HAP-1 (cell line): ENCODE measurements at regions not wholly inside any gene's neighbourhood (a gene's known extent, or its start where the extent isn't known, plus 50 kb on each side); places are given as distances from the start of the nearest gene placed in this dataset.

Experiments
- DNase-seq, 2 experiments: peaks; one replicate each; pipeline ENCODE4 v3.0.0-alpha.2; 2016 to 2020; ENCODE audit warnings: low spot score in 2 of 2
- H3K27me3 ChIP-seq: fragments of 250-450 bp; sonication (Bioruptor Pico); 2 replicates; pipeline ENCODE4 v1.5.1; 2020; ENCODE audit warnings: low read depth, mild to moderate bottlenecking, moderate library complexity
- H3K36me3 ChIP-seq: fragments of 250-450 bp; sonication (Bioruptor Pico); replicated peaks from 2 replicates; pipeline ENCODE4 v1.5.1; 2020; ENCODE audit warnings: mild to moderate bottlenecking
- H3K4me1 ChIP-seq: fragments of 250-450 bp; sonication (Bioruptor Pico); 2 replicates; pipeline ENCODE4 v1.5.1; 2020; ENCODE audit warnings: mild to moderate bottlenecking
- H3K4me3 ChIP-seq: fragments of 250-450 bp; sonication (Bioruptor Pico); 2 replicates; pipeline ENCODE4 v1.5.1; 2020; ENCODE audit warnings: mild to moderate bottlenecking, moderate library complexity
- H3K9me3 ChIP-seq: fragments of 250-450 bp; sonication (Bioruptor Pico); 2 replicates; pipeline ENCODE4 v1.5.1; 2020; ENCODE audit warnings: mild to moderate bottlenecking, moderate library complexity
- in situ Hi-C: fragments of 300-500 bp; cut with MboI; formaldehyde crosslinking; loops from 3 replicates; pipeline ENCODE4 v1.14.3; 2020; ENCODE audit warnings: low sequenced_read_pairs, inconsistent platforms, mixed read lengths

- in situ Hi-C loops, result no loop called here
- H3K9me3 ChIP-seq, result no peaks in the 10 kb centered on the region
- no peak overlapping the region for H3K4me3 ChIP-seq
- DNase-seq, result no peak
- H3K36me3 ChIP-seq, result no peaks in the 10 kb centered on the region
- peaks cover 11% of the 10 kb centered on the region for H3K4me1 ChIP-seq
- H3K27me3 ChIP-seq, result no peaks in the 10 kb centered on the region
Measured at GRCh38 chrX:39648548-39649254, 449.1 kb downstream of the BCOR start.

GRCh38 chrX:39650768-39651347 lies 446.9 kb downstream of the BCOR start:
- H3K9me3 ChIP-seq, result no peaks in the 10 kb centered on the region
- H3K4me1 ChIP-seq, result peaks cover 26% of the 10 kb centered on the region
- no peak overlapping the region for H3K4me3 ChIP-seq
- in situ Hi-C loops, result no loop called here
- no peak for DNase-seq
- no peaks in the 10 kb centered on the region for H3K36me3 ChIP-seq
- H3K27me3 ChIP-seq, result no peaks in the 10 kb centered on the region

- H3K27me3 ChIP-seq, result no peaks in the 10 kb centered on the region
- H3K4me3 ChIP-seq, result no peak overlapping the region
- H3K4me1 ChIP-seq, result peaks cover 26% of the 10 kb centered on the region
- no peaks in the 10 kb centered on the region for H3K36me3 ChIP-seq
- H3K9me3 ChIP-seq, result no peaks in the 10 kb centered on the region
- peak; percentile 52 to 67 for DNase-seq
- in situ Hi-C loops, result no loop called here
Measured at GRCh38 chrX:39652336-39652735, 445.4 kb downstream of the BCOR start.

- in situ Hi-C loops, result no loop called here
- peaks cover 26% of the 10 kb centered on the region for H3K4me1 ChIP-seq
- H3K27me3 ChIP-seq, result no peaks in the 10 kb centered on the region
- H3K36me3 ChIP-seq, result no peaks in the 10 kb centered on the region
- H3K4me3 ChIP-seq, result no peak overlapping the region
- no peaks in the 10 kb centered on the region for H3K9me3 ChIP-seq
- DNase-seq, result peak; percentile 87 to 98
Measured at GRCh38 chrX:39653691-39654090, 444.1 kb downstream of the BCOR start.

GRCh38 chrX:39654183-39654925 lies 443.4 kb downstream of the BCOR start:
- Histone ChIP-seq H3K9me3 (no peaks in the 10 kb centered on the region), H3K4me3 (peak overlapping the region; percentile 5; the same call in 1 of the 2 replicates), H3K36me3 (no peaks in the 10 kb centered on the region), H3K27me3 (no peaks in the 10 kb centered on the region), H3K4me1 (peaks cover 31% of the 10 kb centered on the region)
- peak; percentile 45 to 87 for DNase-seq
- in situ Hi-C loops, result no loop called here

GRCh38 chrX:39654952-39655351 lies 442.8 kb downstream of the BCOR start:
- peaks cover 32% of the 10 kb centered on the region for H3K4me1 ChIP-seq
- H3K9me3 ChIP-seq, result no peaks in the 10 kb centered on the region
- in situ Hi-C loops, result no loop called here
- DNase-seq, result no peak
- H3K4me3 ChIP-seq, result no peak overlapping the region
- no peaks in the 10 kb centered on the region for H3K27me3 ChIP-seq
- H3K36me3 ChIP-seq, result no peaks in the 10 kb centered on the region

DNA sequence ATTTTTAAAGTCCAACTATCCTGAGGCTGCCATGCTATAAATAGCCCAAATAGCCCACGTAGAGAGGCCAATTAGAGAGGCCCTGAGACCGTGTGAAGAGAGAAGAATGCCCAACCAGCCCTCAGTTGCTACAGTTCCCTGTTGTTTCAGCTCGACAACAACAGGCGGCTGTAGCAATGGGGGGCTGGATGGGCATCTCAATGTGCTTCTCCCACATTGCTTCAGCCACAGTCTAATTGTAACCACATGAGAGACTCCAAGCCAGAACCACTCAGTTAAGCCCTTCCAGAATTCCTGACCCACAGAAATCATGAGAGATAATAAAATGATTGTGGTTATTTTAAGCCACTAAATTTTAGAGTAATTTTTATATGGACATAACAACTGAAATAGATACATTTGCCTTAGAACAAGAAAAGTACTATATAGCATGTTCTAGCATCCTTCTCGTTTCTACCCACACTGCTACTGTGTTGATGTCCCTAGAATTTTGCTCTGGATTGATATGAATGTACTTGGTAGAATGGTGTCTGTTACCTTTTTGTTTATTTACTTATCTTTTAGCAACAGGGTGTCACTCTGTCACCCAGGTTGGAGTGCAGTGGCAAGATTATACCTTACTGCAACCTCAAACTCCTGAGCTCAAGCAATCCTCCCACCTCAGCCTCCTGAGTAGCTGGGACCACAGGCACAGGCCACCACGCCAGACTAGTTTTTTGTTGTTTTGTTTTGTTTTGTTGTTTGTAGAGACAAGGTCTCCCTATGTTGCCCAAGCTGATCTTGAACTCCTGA lies 436.4 kb downstream of the BCOR start:
- Histone ChIP-seq H3K27me3 (no peaks in the 10 kb centered on the region), H3K36me3 (no peaks in the 10 kb centered on the region), H3K9me3 (no peaks in the 10 kb centered on the region; the same call in 1 of the 2 replicates), H3K4me3 (no peak overlapping the region), H3K4me1 (peaks cover 6% of the 10 kb centered on the region)
- DNase-seq, result no peak
- in situ Hi-C loops, result no loop called here

GRCh38 chrX:39665830-39666518 lies 431.8 kb downstream of the BCOR start:
- Histone ChIP-seq H3K4me3 (no peak overlapping the region), H3K27me3 (no peaks in the 10 kb centered on the region), H3K36me3 (no peaks in the 10 kb centered on the region), H3K4me1 (no peaks in the 10 kb centered on the region), H3K9me3 (no peaks in the 10 kb centered on the region; the same call in 1 of the 2 replicates)
- no peak for DNase-seq
- in situ Hi-C loops, result no loop called here

DNA sequence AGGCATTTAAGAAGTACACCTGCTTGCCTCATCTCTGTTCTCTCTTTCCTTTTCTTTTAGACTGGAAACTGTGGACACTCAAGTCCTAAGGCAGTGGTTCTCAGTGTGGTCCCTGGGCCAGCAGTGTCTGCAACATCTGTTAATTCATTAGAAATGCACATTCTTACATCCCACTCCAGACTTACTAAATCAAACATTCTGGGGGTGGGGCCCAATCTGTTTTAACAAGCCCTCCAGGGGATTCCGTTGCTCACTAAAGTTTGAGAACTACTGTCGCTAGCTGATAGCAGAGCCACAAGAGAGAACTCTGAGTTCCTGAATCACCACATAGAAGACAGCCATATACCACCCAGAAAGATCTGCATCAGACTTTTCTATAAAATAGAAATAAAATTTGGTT lies 430.6 kb downstream of the BCOR start:
- no peaks in the 10 kb centered on the region for H3K4me1 ChIP-seq

GRCh38 chrX:39667736-39668482 lies 429.8 kb downstream of the BCOR start:
- no peak for DNase-seq
- Histone ChIP-seq H3K4me1 (no peaks in the 10 kb centered on the region), H3K36me3 (no peaks in the 10 kb centered on the region), H3K4me3 (no peak overlapping the region), H3K27me3 (no peaks in the 10 kb centered on the region), H3K9me3 (no peaks in the 10 kb centered on the region; the same call in 1 of the 2 replicates)
- in situ Hi-C loops, result no loop called here

More for the DNA sequence above, 430.6 kb downstream of the BCOR start:
- in situ Hi-C loops, result no loop called here
- no peak overlapping the region for H3K4me3 ChIP-seq
- no peak for DNase-seq
- H3K36me3 ChIP-seq, result no peaks in the 10 kb centered on the region
- no peaks in the 10 kb centered on the region; the same call in 1 of the 2 replicates for H3K9me3 ChIP-seq
- no peaks in the 10 kb centered on the region for H3K27me3 ChIP-seq

GRCh38 chrX:39669668-39670067 lies 428.1 kb downstream of the BCOR start:
- Histone ChIP-seq H3K4me3 (no peak overlapping the region), H3K4me1 (no peaks in the 10 kb centered on the region), H3K27me3 (no peaks in the 10 kb centered on the region), H3K9me3 (no peaks in the 10 kb centered on the region), H3K36me3 (no peaks in the 10 kb centered on the region)
- DNase-seq, result no peak
- in situ Hi-C loops, result no loop called here

DNA sequence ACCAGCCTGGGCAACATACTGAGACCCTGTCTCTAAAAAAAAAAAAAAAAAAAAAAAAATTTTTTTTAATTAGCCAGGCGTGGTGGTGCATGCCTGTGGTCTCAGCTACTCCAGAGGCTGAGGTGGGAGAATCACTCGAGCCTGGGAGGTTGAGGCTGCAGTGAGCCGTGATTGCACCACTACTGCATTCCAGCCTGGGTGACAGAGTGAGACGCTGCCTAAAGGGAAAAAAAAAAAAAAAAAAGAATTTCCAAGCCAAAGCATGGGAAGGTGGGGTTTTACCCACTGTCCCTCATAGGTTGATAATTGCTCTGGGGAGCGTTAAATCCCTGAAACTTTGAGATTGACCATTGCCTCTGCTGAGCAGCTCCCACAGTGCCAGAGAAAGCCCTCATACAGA lies 427.5 kb downstream of the BCOR start:
- H3K4me1 ChIP-seq, result no peaks in the 10 kb centered on the region
- DNase-seq, result no peak
- no peaks in the 10 kb centered on the region for H3K9me3 ChIP-seq
- H3K4me3 ChIP-seq, result no peak overlapping the region
- H3K36me3 ChIP-seq, result no peaks in the 10 kb centered on the region
- in situ Hi-C loops, result no loop called here
- H3K27me3 ChIP-seq, result no peaks in the 10 kb centered on the region
